K562 (cell line): ENCODE measurements at regions not wholly inside any gene's neighbourhood (a gene's known extent, or its start where the extent isn't known, plus 50 kb on each side); places are given as distances from the start of the nearest gene placed in this dataset.

Experiments used
- ATAC-seq: fragments of 200-7000 bp; cut with Tn5 transposase; 3 replicates; pipeline ENCODE4 v1.9.1; 2020; ENCODE audit warnings: moderate library complexity
- BruUV-seq: library from RNA; stranded (reverse); fragments of 400-500 nt; replicated peaks from 2 replicates; lab custom pipeline; 2021; lab: Mats Ljungman, UMichigan
- CTCF ChIA-PET: fragments of 300-600 bp; formaldehyde crosslinking; extraction: SDS; loops from one replicate; lab custom pipeline; 2021; ENCODE audit warnings: low intra/inter-chr PET ratio; lab: Yijun Ruan, JAX
- POLR2A ChIA-PET: fragments of 300-600, 350-650 bp; sonication (Branson Sonifier 250); formaldehyde crosslinking; extraction: SDS; loops from one replicate; lab custom pipeline; 2021; ENCODE audit warnings: antibody characterized with exemption, inconsistent platforms; lab: Yijun Ruan, JAX
- DNase-seq, 4 experiments: peaks; one replicate each; pipeline versions ENCODE4 v3.0.0 to v3.0.0-alpha.2; 2011 to 2018; ENCODE audit warnings: low spot score in 3 of 4, mixed read lengths in 3 of 4; ENCODE audit errors: extremely low read depth in 1 of 4
- FAIRE-seq: peaks from 2 replicates; lab custom pipeline; 2011; peaks lifted over from hg19 to GRCh38; lab: Jason Lieb, UNC
- H2AFZ ChIP-seq: 2 replicates; pipeline ENCODE4 v1.6.0; 2011; ENCODE audit warnings: low read depth, low read length, control low read depth, inconsistent platforms
- H3K27ac ChIP-seq: fragments of 200-600 bp; 3 replicates; pipeline ENCODE4 v1.8.0; 2011; ENCODE audit warnings: low read depth, mild to moderate bottlenecking, control low read depth, inconsistent platforms, low read length, moderate library complexity, mixed read lengths; ENCODE audit errors: extremely low read depth
- H3K27me3 ChIP-seq, 2 experiments: fragments of 300-600 bp in 1 of 2; 2 replicates in 1 of 2; 3 replicates in 1 of 2; pipeline versions ENCODE4 v1.6.0 to v1.8.0; 2011; ENCODE audit warnings: inconsistent platforms in 2 of 2, low read length in 2 of 2, mild to moderate bottlenecking in 1 of 2, mixed read lengths in 1 of 2, moderate library complexity in 1 of 2; ENCODE audit not compliant: control insufficient read depth in 2 of 2, insufficient read depth in 2 of 2
- H3K36me3 ChIP-seq: fragments of 300-600 bp; 3 replicates; pipeline ENCODE4 v1.8.0; 2011; ENCODE audit warnings: mild to moderate bottlenecking, low read length, inconsistent platforms; ENCODE audit not compliant: control insufficient read depth, insufficient read depth
- H3K4me1 ChIP-seq, 2 experiments: fragments of 200-600 bp in 1 of 2; replicated peaks in 1 of 2; 2 replicates in 1 of 2; 3 replicates in 1 of 2; pipeline versions ENCODE4 v1.5.1 to v1.8.0; 2011; ENCODE audit warnings: inconsistent platforms in 2 of 2, low read length in 2 of 2, mild to moderate bottlenecking in 1 of 2, mixed read lengths in 1 of 2, moderate library complexity in 1 of 2; ENCODE audit not compliant: control insufficient read depth in 2 of 2, insufficient read depth in 2 of 2
- H3K4me2 ChIP-seq: 2 replicates; pipeline ENCODE4 v1.6.1; 2011; ENCODE audit warnings: low read length, control low read depth, inconsistent platforms, mixed read lengths; ENCODE audit not compliant: insufficient read depth
- H3K4me3 ChIP-seq: fragments of 200-600 bp; sonication (generic), shearing (Covaris generic); 2 replicates; pipeline ENCODE4 v1.5.1; 2016; ENCODE audit warnings: control low read depth, inconsistent platforms
- H3K79me2 ChIP-seq: fragments of 200-600 bp; 3 replicates; pipeline ENCODE4 v1.8.0; 2011; ENCODE audit warnings: low read length, inconsistent platforms; ENCODE audit not compliant: control insufficient read depth, insufficient read depth
- H3K9ac ChIP-seq, 2 experiments: 2 replicates each; pipeline versions ENCODE4 v1.6.0 to v1.6.1; 2011; ENCODE audit warnings: low read depth in 2 of 2, low read length in 2 of 2, control low read depth in 1 of 2, inconsistent platforms in 1 of 2, mild to moderate bottlenecking in 1 of 2, mixed read lengths in 1 of 2; ENCODE audit not compliant: insufficient read depth in 1 of 2
- H3K9me1 ChIP-seq: one replicate; pipeline ENCODE4 v1.6.0; 2011; ENCODE audit warnings: inconsistent platforms, mild to moderate bottlenecking, low read length, moderate library complexity; ENCODE audit not compliant: control insufficient read depth, insufficient read depth
- H3K9me3 ChIP-seq: replicated peaks from 2 replicates; pipeline ENCODE4 v1.5.1; 2011; ENCODE audit warnings: low read depth, low read length, inconsistent platforms; ENCODE audit not compliant: control insufficient read depth, insufficient read depth
- H4K20me1 ChIP-seq: replicated peaks from 2 replicates; pipeline ENCODE4 v1.6.1; 2011; ENCODE audit warnings: low read length, inconsistent platforms, mixed read lengths; ENCODE audit not compliant: control insufficient read depth, insufficient read depth
- ATF7 ChIP-seq: fragments of 450-650 bp; IDR thresholded peaks from 2 replicates; pipeline ENCODE4 v1.7.1; 2014; ENCODE audit warnings: mild to moderate bottlenecking, moderate library complexity
- BHLHE40 ChIP-seq: IDR thresholded peaks from 2 replicates; pipeline ENCODE4 v1.6.1; 2011; ENCODE audit warnings: low read length, improper control_type of control experiment
- EHMT2 ChIP-seq: fragments of 450-650 bp; IDR thresholded peaks from 2 replicates; pipeline ENCODE4 v1.6.1; 2018; ENCODE audit warnings: antibody characterized with exemption
- ETS2 ChIP-seq: IDR thresholded peaks from 2 replicates; pipeline ENCODE4 v1.6.1; 2016; ENCODE audit warnings: borderline replicate concordance, missing genetic modification characterization, mild to moderate bottlenecking, moderate library complexity, missing compliant biosample characterization; ENCODE audit not compliant: poor library complexity, severe bottlenecking
- GATAD2B ChIP-seq: fragments of 450-650 bp; IDR thresholded peaks from 2 replicates; pipeline ENCODE4 v1.6.1; 2017; ENCODE audit warnings: mild to moderate bottlenecking, borderline replicate concordance
- HMBOX1 ChIP-seq: sonication (generic); IDR thresholded peaks from 2 replicates; pipeline ENCODE4 v1.6.1; 2016
- KDM2B ChIP-seq: fragments of 250-450 bp; sonication (Bioruptor Pico); IDR thresholded peaks from 2 replicates; pipeline ENCODE4 v1.8.0; 2021; ENCODE audit warnings: mild to moderate bottlenecking, moderate library complexity
- KLF1 ChIP-seq: fragments of 450-650 bp; IDR thresholded peaks from 2 replicates; pipeline ENCODE4 v1.6.1; 2016; ENCODE audit warnings: missing genetic modification characterization, missing compliant biosample characterization
- MXI1 ChIP-seq: IDR thresholded peaks from 2 replicates; pipeline ENCODE4 v1.6.1; 2011; ENCODE audit warnings: low read depth, mild to moderate bottlenecking, improper control_type of control experiment, low read length
- NEUROD1 ChIP-seq: fragments of 150-350 bp; IDR thresholded peaks from 2 replicates; pipeline ENCODE4 v1.6.1; 2014; ENCODE audit warnings: borderline replicate concordance, low read length, low read depth; ENCODE audit not compliant: partially characterized antibody
- RBFOX2 ChIP-seq: fragments of 200-400 bp; formaldehyde crosslinking; IDR thresholded peaks from 2 replicates; pipeline ENCODE4 v1.6.1; 2017; ENCODE audit warnings: low read depth, mild to moderate bottlenecking, low read length, moderate library complexity
- ZBTB12 ChIP-seq: fragments of 250-450 bp; sonication (Bioruptor Pico); IDR thresholded peaks from 2 replicates; pipeline ENCODE4 v1.4.0; 2020
- ZNF121 ChIP-seq: sonication (generic); formaldehyde crosslinking; conservative IDR thresholded peaks from 2 replicates; pipeline ENCODE4 v1.8.0; 2022; ENCODE audit warnings: missing genetic modification reagents
- ZNF445 ChIP-seq: fragments of 250-450 bp; sonication (Bioruptor Pico); IDR thresholded peaks from 2 replicates; pipeline ENCODE4 v1.4.0; 2020; ENCODE audit warnings: low read depth, mild to moderate bottlenecking, moderate library complexity
- WGBS: fragments of 100-300 bp; shearing (Covaris generic); methylation state at CpG from one replicate; pipeline ENCODE4 v1.1.6; 2016; ENCODE audit warnings: low coverage, mixed read lengths; ENCODE audit not compliant: insufficient coverage; ENCODE audit errors: missing lambda C conversion rate; 5-methylcytosine and 5-hydroxymethylcytosine counted together
- in situ Hi-C: fragments of 300-500 bp; cut with MboI; formaldehyde crosslinking; loops from 4 replicates; pipeline ENCODE4 v1.15.0; 2018; ENCODE audit warnings: inconsistent platforms, mixed read lengths
- intact Hi-C: fragments of 100-400 bp; cut with micrococcal nuclease; formaldehyde crosslinking; loops from 2 replicates; pipeline ENCODE4 v1.14.2; 2022
- TF ChIP-seq, protein P1 (sequence below): fragments of 250-450 bp; sonication (Bioruptor Pico); IDR thresholded peaks from 2 replicates; pipeline ENCODE4 v1.4.0; 2020

DNA sequence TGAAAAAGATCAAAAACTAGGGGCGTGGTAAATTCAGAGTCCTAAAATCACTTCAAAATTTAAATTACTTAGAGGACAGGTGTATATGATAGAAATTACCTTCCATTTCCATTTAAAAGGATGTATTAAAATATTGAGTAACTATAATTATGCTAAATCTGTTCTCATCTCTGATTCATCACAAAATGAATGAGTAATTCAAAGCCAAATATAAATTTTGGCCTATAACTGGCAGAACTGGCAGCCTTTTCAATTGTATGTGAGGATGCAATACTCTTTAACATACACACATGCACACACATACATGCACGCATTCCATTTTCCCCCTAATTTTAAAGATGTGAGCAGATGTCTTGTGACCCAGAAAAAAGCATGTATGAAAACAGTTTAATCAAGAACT, 194.6 kb downstream of the EPM2A start:
- Histone ChIP-seq H3K9me1 (no peaks in the 10 kb centered on the region), H3K4me2 (no peak overlapping the region)
- TF ChIP-seq HMBOX1 (no peak), ETS2 (tag) (no peak), EHMT2 (no peak), GATAD2B (no peak), ZNF445 (no peak), ATF7 (no peak), MXI1 (no peak), BHLHE40 (no peak), KDM2B (no peak), NEUROD1 (no peak), RBFOX2 (no peak), ZBTB12 (no peak), KLF1 (no peak), ZNF121 (CRISPR knock-in tag) (no peak)
- TF ChIP-seq, protein P1, sequence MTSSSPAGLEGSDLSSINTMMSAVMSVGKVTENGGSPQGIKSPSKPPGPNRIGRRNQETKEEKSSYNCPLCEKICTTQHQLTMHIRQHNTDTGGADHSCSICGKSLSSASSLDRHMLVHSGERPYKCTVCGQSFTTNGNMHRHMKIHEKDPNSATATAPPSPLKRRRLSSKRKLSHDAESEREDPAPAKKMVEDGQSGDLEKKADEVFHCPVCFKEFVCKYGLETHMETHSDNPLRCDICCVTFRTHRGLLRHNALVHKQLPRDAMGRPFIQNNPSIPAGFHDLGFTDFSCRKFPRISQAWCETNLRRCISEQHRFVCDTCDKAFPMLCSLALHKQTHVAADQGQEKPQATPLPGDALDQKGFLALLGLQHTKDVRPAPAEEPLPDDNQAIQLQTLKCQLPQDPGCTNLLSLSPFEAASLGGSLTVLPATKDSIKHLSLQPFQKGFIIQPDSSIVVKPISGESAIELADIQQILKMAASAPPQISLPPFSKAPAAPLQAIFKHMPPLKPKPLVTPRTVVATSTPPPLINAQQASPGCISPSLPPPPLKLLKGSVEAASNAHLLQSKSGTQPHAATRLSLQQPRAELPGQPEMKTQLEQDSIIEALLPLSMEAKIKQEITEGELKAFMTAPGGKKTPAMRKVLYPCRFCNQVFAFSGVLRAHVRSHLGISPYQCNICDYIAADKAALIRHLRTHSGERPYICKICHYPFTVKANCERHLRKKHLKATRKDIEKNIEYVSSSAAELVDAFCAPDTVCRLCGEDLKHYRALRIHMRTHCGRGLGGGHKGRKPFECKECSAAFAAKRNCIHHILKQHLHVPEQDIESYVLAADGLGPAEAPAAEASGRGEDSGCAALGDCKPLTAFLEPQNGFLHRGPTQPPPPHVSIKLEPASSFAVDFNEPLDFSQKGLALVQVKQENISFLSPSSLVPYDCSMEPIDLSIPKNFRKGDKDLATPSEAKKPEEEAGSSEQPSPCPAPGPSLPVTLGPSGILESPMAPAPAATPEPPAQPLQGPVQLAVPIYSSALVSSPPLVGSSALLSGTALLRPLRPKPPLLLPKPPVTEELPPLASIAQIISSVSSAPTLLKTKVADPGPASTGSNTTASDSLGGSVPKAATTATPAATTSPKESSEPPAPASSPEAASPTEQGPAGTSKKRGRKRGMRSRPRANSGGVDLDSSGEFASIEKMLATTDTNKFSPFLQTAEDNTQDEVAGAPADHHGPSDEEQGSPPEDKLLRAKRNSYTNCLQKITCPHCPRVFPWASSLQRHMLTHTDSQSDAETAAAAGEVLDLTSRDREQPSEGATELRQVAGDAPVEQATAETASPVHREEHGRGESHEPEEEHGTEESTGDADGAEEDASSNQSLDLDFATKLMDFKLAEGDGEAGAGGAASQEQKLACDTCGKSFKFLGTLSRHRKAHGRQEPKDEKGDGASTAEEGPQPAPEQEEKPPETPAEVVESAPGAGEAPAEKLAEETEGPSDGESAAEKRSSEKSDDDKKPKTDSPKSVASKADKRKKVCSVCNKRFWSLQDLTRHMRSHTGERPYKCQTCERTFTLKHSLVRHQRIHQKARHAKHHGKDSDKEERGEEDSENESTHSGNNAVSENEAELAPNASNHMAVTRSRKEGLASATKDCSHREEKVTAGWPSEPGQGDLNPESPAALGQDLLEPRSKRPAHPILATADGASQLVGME (CRISPR knock-in tag): no peak

More for the DNA sequence above, 194.6 kb downstream of the EPM2A start:
- ATAC-seq: no peak
- no peak for DNase-seq
- H4K20me1 ChIP-seq: no peaks in the 10 kb centered on the region
- intact Hi-C loops: no loop called here
- no TSS peak for BruUV-seq
- H3K4me3 ChIP-seq: no peak overlapping the region
- H2AFZ ChIP-seq: no peak overlapping the region
- in situ Hi-C loops: no loop called here
- 0% methylated on average over 2 of the region's 2 CpGs for WGBS
- no peaks in the 10 kb centered on the region for H3K27me3 ChIP-seq
- H3K27ac ChIP-seq: no peak overlapping the region
- H3K36me3 ChIP-seq: no peaks in the 10 kb centered on the region
- ChIA-PET POLR2A (no interaction called here), CTCF (no interaction called here)
- no peak for FAIRE-seq
- no peaks in the 10 kb centered on the region for H3K79me2 ChIP-seq
- no peak overlapping the region for H3K9ac ChIP-seq
- no peaks in the 10 kb centered on the region for H3K4me1 ChIP-seq
- H3K9me3 ChIP-seq: no peaks in the 10 kb centered on the region
